SK-N-SH (cell line): ENCODE measurements at regions not wholly inside any gene's neighbourhood (a gene's known extent, or its start where the extent isn't known, plus 50 kb on each side); places are given as distances from the start of the nearest gene placed in this dataset.
A peak's percentile ranks its signal among the peaks of the same experiment; 100 is the strongest.

Experiments used
- CTCF ChIA-PET: fragments of 300-600, 350-600 bp; formaldehyde crosslinking; extraction: SDS; loops from one replicate; lab custom pipeline; 2021; lab: Yijun Ruan, JAX
- POLR2A ChIA-PET: fragments of 350-600 bp; sonication (Branson Sonifier 250); formaldehyde crosslinking; extraction: SDS; loops from one replicate; lab custom pipeline; 2020; ENCODE audit warnings: antibody characterized with exemption, inconsistent platforms; lab: Yijun Ruan, JAX
- DNase-seq: peaks from one replicate; pipeline ENCODE4 v3.0.0; 2012
- H2AFZ ChIP-seq: fragments of 200-600 bp; sonication (generic); 2 replicates; pipeline ENCODE4 v1.8.1; 2016; ENCODE audit warnings: antibody characterized with exemption, mild to moderate bottlenecking, low read depth
- H3F3A ChIP-seq: fragments of 200-600 bp; sonication (generic); replicated peaks from 2 replicates; pipeline ENCODE3; 2016; ENCODE audit warnings: antibody characterized with exemption, mild to moderate bottlenecking; ENCODE audit not compliant: insufficient read depth
- H3K27ac ChIP-seq, 2 experiments: fragments of 200-500 bp in 1 of 2; fragments of 200-600 bp in 1 of 2; sonication (Bioruptor generic) in 1 of 2; sonication (generic), shearing (Covaris generic) in 1 of 2; 2 replicates each; pipeline versions ENCODE4 v1.5.1 to v1.6.1; 2014 to 2016; ENCODE audit warnings: low read depth in 2 of 2, inconsistent platforms in 1 of 2, low read length in 1 of 2, mild to moderate bottlenecking in 1 of 2, mixed read lengths in 1 of 2
- H3K27me3 ChIP-seq: fragments of 200-600 bp; sonication (generic), shearing (Covaris generic); 2 replicates; pipeline ENCODE4 v1.6.1; 2016; ENCODE audit warnings: mixed run types; ENCODE audit not compliant: insufficient read depth
- H3K36me3 ChIP-seq, 2 experiments: fragments of 200-500 bp in 1 of 2; fragments of 200-600 bp in 1 of 2; sonication (Bioruptor generic) in 1 of 2; sonication (generic) in 1 of 2; replicated peaks in 1 of 2; 2 replicates each; pipeline versions ENCODE3 to v1.5.1; 2014 to 2016; ENCODE audit warnings: low read length in 1 of 2, mild to moderate bottlenecking in 1 of 2; ENCODE audit not compliant: insufficient read depth in 2 of 2, control insufficient read depth in 1 of 2
- H3K4me1 ChIP-seq, 2 experiments: fragments of 200-500 bp in 1 of 2; fragments of 200-600 bp in 1 of 2; sonication (Bioruptor generic) in 1 of 2; sonication (generic), shearing (Covaris generic) in 1 of 2; 2 replicates each; pipeline versions ENCODE4 v1.5.1 to v1.6.1; 2014 to 2016; ENCODE audit warnings: low read depth in 1 of 2, low read length in 1 of 2, mixed run types in 1 of 2; ENCODE audit not compliant: insufficient read depth in 2 of 2, control insufficient read depth in 1 of 2
- H3K4me2 ChIP-seq: fragments of 200-600 bp; sonication (generic), shearing (Covaris generic); 2 replicates; pipeline ENCODE4 v1.6.1; 2017; ENCODE audit warnings: mixed run types
- H3K4me3 ChIP-seq, 2 experiments: fragments of 200-500 bp in 1 of 2; fragments of 200-600 bp in 1 of 2; sonication (Bioruptor generic) in 1 of 2; sonication (generic), shearing (Covaris generic) in 1 of 2; 2 replicates each; pipeline versions ENCODE4 v1.5.1 to v1.8.1; 2014 to 2016; ENCODE audit warnings: low read depth in 2 of 2, inconsistent platforms in 1 of 2, low read length in 1 of 2, mild to moderate bottlenecking in 1 of 2, mixed read lengths in 1 of 2, moderate library complexity in 1 of 2
- H3K79me2 ChIP-seq: fragments of 200-600 bp; sonication (generic); 2 replicates; pipeline ENCODE4 v1.8.1; 2017; ENCODE audit warnings: mild to moderate bottlenecking; ENCODE audit not compliant: insufficient read depth
- H3K9ac ChIP-seq: fragments of 200-600 bp; sonication (generic); 2 replicates; pipeline ENCODE4 v1.6.1; 2017; ENCODE audit warnings: mixed run types
- H3K9me2 ChIP-seq: fragments of 200-600 bp; sonication (generic); 2 replicates; pipeline ENCODE4 v1.6.1; 2017; ENCODE audit warnings: mixed run types
- H3K9me3 ChIP-seq: fragments of 200-600 bp; sonication (generic); 2 replicates; pipeline ENCODE4 v1.6.1; 2017; ENCODE audit warnings: mixed run types, mild to moderate bottlenecking, moderate library complexity
- H4K20me1 ChIP-seq: fragments of 200-600 bp; sonication (generic); 2 replicates; pipeline ENCODE4 v1.6.1; 2017; ENCODE audit warnings: mild to moderate bottlenecking, mixed run types; ENCODE audit not compliant: insufficient read depth
- CTCF ChIP-seq: fragments of 200-600 bp; sonication (generic); IDR thresholded peaks from 2 replicates; pipeline ENCODE4 v1.6.1; 2017; ENCODE audit warnings: antibody characterized with exemption, mild to moderate bottlenecking, moderate library complexity
- ELF1 ChIP-seq: IDR thresholded peaks from 2 replicates; pipeline ENCODE4 v1.4.0; 2012
- EP300 ChIP-seq, 2 experiments: IDR thresholded peaks; 2 replicates each; pipeline versions ENCODE4 v1.4.0 to v1.6.1; 2012; ENCODE audit warnings: borderline replicate concordance in 1 of 2, low read depth in 1 of 2, low read length in 1 of 2
- EZH2phosphoT487 ChIP-seq: fragments of 200-600 bp; sonication (generic); IDR thresholded peaks from 2 replicates; pipeline ENCODE4 v1.6.1; 2017; ENCODE audit warnings: low read depth, mixed run types, mild to moderate bottlenecking, antibody characterized with exemption, moderate library complexity, borderline replicate concordance
- GATA2 ChIP-seq: sonication (generic); formaldehyde crosslinking; IDR thresholded peaks from 2 replicates; pipeline ENCODE4 v1.5.0; 2020; ENCODE audit warnings: mild to moderate bottlenecking, missing genetic modification reagents
- MXI1 ChIP-seq: IDR thresholded peaks from 2 replicates; pipeline ENCODE4 v1.6.1; 2012; ENCODE audit warnings: mild to moderate bottlenecking, low read depth, low read length, improper control_type of control experiment
- RCOR1 ChIP-seq: fragments of 150-350 bp; IDR thresholded peaks from 2 replicates; pipeline ENCODE4 v1.6.1; 2017; ENCODE audit warnings: antibody characterized with exemption, low read length
- RFX5 ChIP-seq: IDR thresholded peaks from 2 replicates; pipeline ENCODE4 v1.6.1; 2012; ENCODE audit warnings: mild to moderate bottlenecking, improper control_type of control experiment, low read length
- RXRA ChIP-seq: IDR thresholded peaks from 2 replicates; pipeline ENCODE4 v1.4.0; 2012; ENCODE audit warnings: low read depth, mild to moderate bottlenecking, borderline replicate concordance
- TCF12 ChIP-seq: IDR thresholded peaks from 2 replicates; pipeline ENCODE4 v1.4.0; 2012
- USF2 ChIP-seq: fragments of 150-350 bp; IDR thresholded peaks from 2 replicates; pipeline ENCODE4 v1.6.1; 2017; ENCODE audit warnings: antibody characterized with exemption, low read length, low read depth, borderline replicate concordance
- ZBTB33 ChIP-seq: IDR thresholded peaks from 2 replicates; pipeline ENCODE4 v1.4.0; 2012; ENCODE audit warnings: low read depth, borderline replicate concordance
- WGBS: methylation state at CpG from one replicate; pipeline ENCODE4 v1.1.6; 2017; ENCODE audit warnings: low lambda C conversion rate; 5-methylcytosine and 5-hydroxymethylcytosine counted together
- TF ChIP-seq, protein P1 (sequence below): IDR thresholded peaks from 2 replicates; pipeline ENCODE4; 2012
- TF ChIP-seq, protein P2 (sequence below): IDR thresholded peaks from 2 replicates; pipeline ENCODE4 v1.4.0; 2012; ENCODE audit warnings: low read depth

DNA sequence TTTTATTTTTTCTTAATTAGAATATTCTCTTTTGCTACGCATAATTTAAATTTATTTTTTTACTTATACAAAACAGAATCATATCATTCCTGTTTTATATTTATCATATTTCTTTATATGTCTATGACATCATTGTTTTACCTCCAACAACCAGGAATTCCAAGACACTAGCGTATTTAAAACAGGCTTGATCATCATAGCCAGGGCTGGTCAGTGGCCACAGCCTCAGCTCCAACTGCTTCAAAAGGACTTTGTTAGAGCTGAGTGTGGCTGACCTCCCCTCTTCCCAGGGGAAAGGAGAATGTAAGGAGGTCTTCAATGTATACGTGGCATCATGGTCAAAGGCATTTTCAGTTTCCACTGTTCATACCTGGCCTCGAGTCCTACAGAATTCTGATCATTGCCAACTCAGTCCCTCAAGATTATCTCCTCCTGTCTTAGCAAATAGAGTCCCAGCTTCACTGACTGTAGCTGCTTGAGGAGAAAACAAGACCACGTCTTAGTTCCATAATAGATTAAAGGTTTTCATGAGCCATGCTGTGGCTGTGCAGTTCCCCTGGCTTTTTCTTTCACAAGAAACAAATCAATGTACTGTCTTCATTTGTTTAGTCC, 444.0 kb downstream of the PTPRC start:
- no peak for TF ChIP-seq RCOR1
- TF ChIP-seq, protein P1, sequence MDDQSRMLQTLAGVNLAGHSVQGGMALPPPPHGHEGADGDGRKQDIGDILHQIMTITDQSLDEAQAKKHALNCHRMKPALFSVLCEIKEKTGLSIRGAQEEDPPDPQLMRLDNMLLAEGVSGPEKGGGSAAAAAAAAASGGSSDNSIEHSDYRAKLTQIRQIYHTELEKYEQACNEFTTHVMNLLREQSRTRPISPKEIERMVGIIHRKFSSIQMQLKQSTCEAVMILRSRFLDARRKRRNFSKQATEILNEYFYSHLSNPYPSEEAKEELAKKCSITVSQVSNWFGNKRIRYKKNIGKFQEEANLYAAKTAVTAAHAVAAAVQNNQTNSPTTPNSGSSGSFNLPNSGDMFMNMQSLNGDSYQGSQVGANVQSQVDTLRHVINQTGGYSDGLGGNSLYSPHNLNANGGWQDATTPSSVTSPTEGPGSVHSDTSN: no peak
- TF ChIP-seq RFX5: no peak
- no peak for TF ChIP-seq EZH2phosphoT487
- TF ChIP-seq EP300 (IDR thresholded peaks at IDR 0.05; ENCODE audit: borderline replicate concordance in 1 of 2, low read depth in 1 of 2, low read length in 1 of 2): no peak
- no peak for TF ChIP-seq RXRA
- no peak for TF ChIP-seq TCF12
- TF ChIP-seq GATA2: no peak
- no peak for TF ChIP-seq USF2
- no peak for TF ChIP-seq ZBTB33
- TF ChIP-seq CTCF: no peak
- TF ChIP-seq, protein P2, sequence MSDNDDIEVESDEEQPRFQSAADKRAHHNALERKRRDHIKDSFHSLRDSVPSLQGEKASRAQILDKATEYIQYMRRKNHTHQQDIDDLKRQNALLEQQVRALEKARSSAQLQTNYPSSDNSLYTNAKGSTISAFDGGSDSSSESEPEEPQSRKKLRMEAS: no peak
- TF ChIP-seq ELF1: no peak
- no peak for TF ChIP-seq MXI1
- no peaks in the 10 kb centered on the region for H3K9me3 ChIP-seq
- H3F3A ChIP-seq: no peaks in the 10 kb centered on the region
- H3K4me1 ChIP-seq: peaks cover 10 to 11% of the 10 kb centered on the region in 2 experiments; a peak in 3 of 4 replicates
- no peak overlapping the region for H3K4me3 ChIP-seq
- no peaks in the 10 kb centered on the region for H3K9me2 ChIP-seq
- H3K4me2 ChIP-seq: no peak overlapping the region
- no peaks in the 10 kb centered on the region for H4K20me1 ChIP-seq
- H3K27ac ChIP-seq: peak overlapping the region in 1 of 2 experiments; percentile 54; a peak in 2 of 4 replicates
- no peaks in the 10 kb centered on the region for H3K27me3 ChIP-seq
- DNase-seq: no peak
- 83% methylated on average over 5 of the region's 5 CpGs for WGBS
- no peaks in the 10 kb centered on the region for H3K36me3 ChIP-seq
- CTCF ChIA-PET: interaction anchor here (1.2 to 1.8 kb wide), 2 partner anchors 8 to 30 kb away, joined by 3 to 8 read pairs; no protein-coding TSS in a partner anchor
- H2AFZ ChIP-seq: no peak overlapping the region
- H3K9ac ChIP-seq: no peak overlapping the region
- POLR2A ChIA-PET: no interaction called here
- H3K79me2 ChIP-seq: no peaks in the 10 kb centered on the region
